Choroid plexus epithelial cell (primary cell): ENCODE measurements at regions not wholly inside any gene's neighbourhood (a gene's known extent, or its start where the extent isn't known, plus 50 kb on each side); places are given as distances from the start of the nearest gene placed in this dataset.

Experiments
- DNase-seq: peaks from one replicate; pipeline ENCODE4 v3.0.0-alpha.2; 2010; ENCODE audit warnings: low read depth
- H3K4me3 ChIP-seq: 2 replicates; pipeline ENCODE4 v1.5.1; 2011; ENCODE audit warnings: low read depth, mild to moderate bottlenecking, control low read depth, low read length, moderate library complexity
- TF ChIP-seq, protein P1 (sequence below): conservative IDR thresholded peaks from 2 replicates; pipeline ENCODE4 v1.5.1; 2011; ENCODE audit warnings: low read depth, mild to moderate bottlenecking, control low read depth, inconsistent platforms, low read length, moderate library complexity

DNA sequence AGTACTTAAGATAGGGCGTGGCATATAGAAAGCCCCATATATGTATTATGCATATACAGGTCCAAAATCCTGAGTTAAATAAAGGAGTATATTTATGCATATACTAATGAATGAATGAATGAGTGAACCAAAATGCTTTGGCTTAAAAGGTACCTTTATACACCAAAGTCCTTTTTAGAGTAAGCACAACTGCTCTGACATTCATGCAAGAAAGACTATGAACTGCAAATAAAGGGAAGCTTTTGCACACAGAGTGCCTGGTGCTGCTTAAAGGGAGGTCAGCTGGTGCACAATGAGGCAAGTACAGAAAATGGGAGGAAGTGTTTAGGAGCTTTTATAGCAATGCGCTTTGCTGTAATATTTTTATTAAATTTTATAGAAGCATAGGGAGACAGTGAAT lies 214.0 kb downstream of the KLF13 start:
- no peak for DNase-seq
- TF ChIP-seq, protein P1, sequence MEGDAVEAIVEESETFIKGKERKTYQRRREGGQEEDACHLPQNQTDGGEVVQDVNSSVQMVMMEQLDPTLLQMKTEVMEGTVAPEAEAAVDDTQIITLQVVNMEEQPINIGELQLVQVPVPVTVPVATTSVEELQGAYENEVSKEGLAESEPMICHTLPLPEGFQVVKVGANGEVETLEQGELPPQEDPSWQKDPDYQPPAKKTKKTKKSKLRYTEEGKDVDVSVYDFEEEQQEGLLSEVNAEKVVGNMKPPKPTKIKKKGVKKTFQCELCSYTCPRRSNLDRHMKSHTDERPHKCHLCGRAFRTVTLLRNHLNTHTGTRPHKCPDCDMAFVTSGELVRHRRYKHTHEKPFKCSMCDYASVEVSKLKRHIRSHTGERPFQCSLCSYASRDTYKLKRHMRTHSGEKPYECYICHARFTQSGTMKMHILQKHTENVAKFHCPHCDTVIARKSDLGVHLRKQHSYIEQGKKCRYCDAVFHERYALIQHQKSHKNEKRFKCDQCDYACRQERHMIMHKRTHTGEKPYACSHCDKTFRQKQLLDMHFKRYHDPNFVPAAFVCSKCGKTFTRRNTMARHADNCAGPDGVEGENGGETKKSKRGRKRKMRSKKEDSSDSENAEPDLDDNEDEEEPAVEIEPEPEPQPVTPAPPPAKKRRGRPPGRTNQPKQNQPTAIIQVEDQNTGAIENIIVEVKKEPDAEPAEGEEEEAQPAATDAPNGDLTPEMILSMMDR = no peak
- H3K4me3 ChIP-seq = no peak overlapping the region

DNA sequence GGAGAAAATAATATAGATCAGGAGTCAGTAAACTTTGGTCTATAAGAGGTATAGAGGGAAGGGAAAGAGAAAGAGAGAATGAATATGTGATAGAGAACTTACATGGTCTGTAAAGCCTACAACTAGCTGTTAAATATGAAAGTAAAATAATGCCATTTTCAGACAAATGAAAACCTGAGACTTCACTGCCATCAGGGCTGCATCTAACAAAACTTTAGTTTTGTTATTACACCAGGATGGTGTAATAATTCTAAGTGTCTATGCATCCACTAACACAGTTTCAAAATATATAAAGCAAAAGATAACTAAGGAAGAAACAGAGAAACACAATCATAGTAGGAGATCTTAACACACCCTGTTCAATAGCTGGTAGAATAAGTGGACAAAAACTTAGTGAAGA lies 217.7 kb downstream of the KLF13 start:
- TF ChIP-seq, protein P1 = no peak
- H3K4me3 ChIP-seq = no peak overlapping the region
- DNase-seq = no peak

DNA sequence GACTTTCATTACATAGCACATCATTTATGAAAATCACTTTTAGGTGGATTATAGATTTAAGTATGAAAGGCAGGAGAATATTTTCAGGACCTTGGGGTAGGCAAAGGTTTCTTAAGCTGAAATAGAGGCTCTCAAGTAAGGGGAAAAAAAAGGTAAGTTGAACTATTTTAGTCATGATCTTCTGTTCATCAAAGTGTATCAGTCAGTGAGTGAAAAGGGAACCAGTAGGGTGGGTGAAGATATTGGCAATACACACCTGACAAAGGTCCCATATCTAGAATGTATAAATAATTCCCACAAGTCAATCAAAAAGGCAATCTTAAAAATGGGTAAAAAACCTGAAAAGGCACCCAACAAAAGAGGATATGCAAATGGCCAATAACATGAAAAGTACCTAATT lies 218.6 kb downstream of the KLF13 start:
- DNase-seq = no peak
- no peak overlapping the region for H3K4me3 ChIP-seq
- TF ChIP-seq, protein P1 = no peak

DNA sequence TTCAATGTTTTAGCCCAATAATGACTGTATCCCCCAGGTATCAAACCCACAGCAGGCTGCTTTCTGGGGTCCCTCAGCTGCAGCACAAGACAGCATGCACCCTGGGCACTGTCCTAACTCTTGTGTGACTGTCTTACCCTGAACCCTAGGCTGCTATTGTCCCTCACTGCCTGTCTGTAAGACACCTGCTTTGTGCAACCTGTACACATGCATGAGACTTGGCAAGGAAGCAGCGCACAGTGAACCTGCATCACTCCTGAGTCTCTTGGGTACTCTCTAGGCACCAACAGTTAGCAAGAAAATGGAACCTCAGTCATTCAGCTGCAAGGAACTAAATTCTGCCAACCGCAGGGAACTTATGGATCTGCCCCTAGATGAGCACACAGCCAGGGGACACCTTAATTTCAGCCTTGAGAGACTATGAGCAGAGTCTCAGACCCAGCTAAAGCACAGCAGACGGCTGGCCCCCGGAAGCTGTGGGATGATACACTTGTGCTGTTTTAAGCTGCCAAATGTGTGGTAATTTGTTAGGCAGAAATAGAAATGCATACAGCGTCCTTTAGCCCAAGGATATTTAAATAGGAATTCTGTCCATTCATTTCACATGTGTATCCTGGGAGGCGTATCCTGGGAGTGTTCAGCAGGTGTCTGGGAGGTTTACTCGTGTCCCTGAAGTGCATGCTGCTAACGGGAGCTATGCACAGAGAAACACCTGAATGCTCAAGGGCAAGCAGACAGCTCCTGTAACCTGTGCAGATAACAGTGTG lies 223.8 kb downstream of the KLF13 start:
- no peak for DNase-seq
- no peak overlapping the region for H3K4me3 ChIP-seq
- TF ChIP-seq, protein P1 = no peak

DNA sequence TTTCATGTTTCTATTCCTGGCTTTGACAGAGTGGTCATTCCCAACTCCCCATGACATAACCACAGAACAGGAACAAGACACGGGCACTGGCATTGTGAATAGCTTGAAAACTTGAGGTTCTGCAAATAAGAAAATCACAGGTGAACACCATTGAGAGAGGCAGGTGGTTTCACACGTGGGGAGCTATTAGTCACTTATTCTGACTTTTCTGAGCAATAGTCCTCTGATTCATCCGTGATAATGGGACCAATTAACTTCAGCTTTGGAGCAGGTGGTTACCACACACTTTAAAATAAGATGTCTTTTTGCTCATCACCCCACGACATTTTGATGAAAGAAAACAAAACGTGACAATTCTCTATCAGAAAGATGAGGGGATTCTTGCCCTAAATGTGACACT lies 224.7 kb downstream of the KLF13 start:
- TF ChIP-seq, protein P1 = no peak
- no peak for DNase-seq

DNA sequence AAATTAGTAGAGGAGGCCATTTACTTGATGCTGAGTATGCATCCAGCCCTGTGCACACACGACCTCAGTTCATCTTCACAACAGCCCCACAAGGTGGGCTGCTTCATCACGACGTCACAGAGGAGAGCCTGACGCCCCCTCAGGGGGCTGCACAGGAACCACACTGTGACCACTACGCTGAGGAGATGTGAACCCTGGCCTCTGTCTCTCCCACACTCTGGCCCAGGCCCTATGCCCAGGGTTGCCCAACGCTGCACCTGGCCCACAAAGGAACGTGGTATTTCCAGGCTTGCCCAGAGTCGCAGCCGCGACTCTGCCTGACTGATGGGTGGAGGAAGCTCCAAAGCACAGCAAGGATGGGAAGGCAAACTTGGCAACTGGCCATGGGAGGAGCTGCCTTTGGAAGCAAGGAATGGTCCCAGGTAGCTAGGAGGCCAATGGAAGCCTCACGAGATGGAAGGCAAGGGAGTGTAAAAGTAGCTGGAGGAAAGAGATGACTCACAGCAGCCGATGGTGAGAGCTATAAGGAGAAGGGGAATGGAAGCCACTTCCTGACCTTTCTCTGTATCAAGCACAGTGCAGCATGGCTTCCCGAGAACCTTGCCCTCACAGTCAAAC lies 226.0 kb downstream of the KLF13 start:
- H3K4me3 ChIP-seq = no peak overlapping the region
- TF ChIP-seq, protein P1 = no peak
- no peak for DNase-seq

More for the DNA sequence above, 224.7 kb downstream of the KLF13 start:
- H3K4me3 ChIP-seq = no peak overlapping the region

DNA sequence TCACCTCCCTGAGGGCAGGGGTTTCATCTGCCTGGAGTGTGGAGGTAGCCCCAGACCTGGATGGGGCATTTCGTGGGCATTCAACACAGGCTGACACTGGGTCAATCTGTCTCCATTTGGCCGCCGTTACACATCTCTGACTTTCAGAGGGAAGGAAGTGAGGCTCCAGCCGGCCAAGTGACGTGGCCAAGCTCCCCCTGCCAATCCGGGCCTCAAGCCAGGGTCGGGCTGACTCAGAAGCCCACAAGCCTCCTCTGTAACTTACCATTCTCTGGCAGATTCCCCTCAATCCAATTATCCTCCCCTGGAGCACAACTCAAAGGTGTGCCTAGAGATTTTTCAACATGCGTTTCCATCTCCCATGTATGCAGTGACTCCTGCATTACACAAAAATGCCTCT lies 227.6 kb downstream of the KLF13 start:
- no peak overlapping the region for H3K4me3 ChIP-seq
- peak; percentile 33 for DNase-seq
- TF ChIP-seq, protein P1 = no peak
